ENCODE measurements at regions not wholly inside any gene's neighbourhood (a gene's known extent, or its start where the extent isn't known, plus 50 kb on each side); places are given as distances from the start of the nearest gene placed in this dataset.

GRCh38 chr21:15141261-15141970 lies 76.6 kb upstream of the NRIP1 start:
- H3K4me1 Mint-ChIP-seq, result no peaks in the 10 kb centered on the region
- no peaks in the 10 kb centered on the region for H3K36me3 Mint-ChIP-seq (ENCODE audit: low read depth)
- no peaks in the 10 kb centered on the region for H3K27me3 Mint-ChIP-seq (ENCODE audit: insufficient read depth, low read depth, poor library complexity)
- no peaks in the 10 kb centered on the region for H3K79me2 ChIP-seq (replicated peaks; ENCODE audit: insufficient read depth)
- no peaks in the 10 kb centered on the region for H4K20me1 ChIP-seq (replicated peaks; ENCODE audit: insufficient read depth)
- H3F3A ChIP-seq (replicated peaks; ENCODE audit: low read depth), result no peaks in the 10 kb centered on the region
- no peak overlapping the region for H3K4me3 Mint-ChIP-seq
- no peaks in the 10 kb centered on the region for H3K4me1 ChIP-seq (ENCODE audit: insufficient read depth)
- H3K9me3 Mint-ChIP-seq, result no peaks in the 10 kb centered on the region
- no peaks in the 10 kb centered on the region for H3K9me2 ChIP-seq (ENCODE audit: insufficient read depth)
- H3K27me3 ChIP-seq (ENCODE audit: insufficient read depth), result no peaks in the 10 kb centered on the region
- DNase-seq (ENCODE audit: low spot score) (no peak), ATAC-seq (no peak)
- no peaks in the 10 kb centered on the region for H3K36me3 ChIP-seq (ENCODE audit: insufficient read depth)
- H2AFZ ChIP-seq, result no peak overlapping the region
- no peak overlapping the region for H3K4me2 ChIP-seq
- no peak overlapping the region for H3K27ac Mint-ChIP-seq
- TF ChIP-seq ZNF462 (CRISPR knock-in tag; IDR thresholded peaks at IDR 0.05), result no peak
- H3K27ac ChIP-seq (ENCODE audit: low read depth), result no peak overlapping the region
- no peak overlapping the region for H3K4me3 ChIP-seq

- Histone ChIP-seq H3K27ac (ENCODE audit: low read depth) (no peak overlapping the region), H4K20me1 (replicated peaks; ENCODE audit: insufficient read depth) (no peaks in the 10 kb centered on the region), H3K79me2 (replicated peaks; ENCODE audit: insufficient read depth) (no peaks in the 10 kb centered on the region), H2AFZ (no peak overlapping the region; the same call in 1 of the 2 replicates), H3F3A (replicated peaks; ENCODE audit: low read depth) (no peaks in the 10 kb centered on the region), H3K4me3 (no peak overlapping the region), H3K27me3 (ENCODE audit: insufficient read depth) (no peaks in the 10 kb centered on the region), H3K36me3 (ENCODE audit: insufficient read depth) (no peaks in the 10 kb centered on the region), H3K4me1 (ENCODE audit: insufficient read depth) (no peaks in the 10 kb centered on the region), H3K9me2 (ENCODE audit: insufficient read depth) (peaks cover 2% of the 10 kb centered on the region), H3K4me2 (no peak overlapping the region)
- Mint-ChIP-seq H3K4me3 (no peak overlapping the region), H3K36me3 (ENCODE audit: low read depth) (no peaks in the 10 kb centered on the region), H3K4me1 (no peaks in the 10 kb centered on the region), H3K27me3 (ENCODE audit: insufficient read depth, low read depth, poor library complexity) (no peaks in the 10 kb centered on the region), H3K27ac (no peak overlapping the region), H3K9me3 (no peaks in the 10 kb centered on the region)
- DNase-seq (ENCODE audit: low spot score), result no peak
- ATAC-seq, result no peak
- TF ChIP-seq JUNB (IDR thresholded peaks at IDR 0.05; ENCODE audit: unreplicated experiment) (no peak), ETS1 (IDR thresholded peaks at IDR 0.05) (no peak), CTCF (conservative IDR thresholded peaks at IDR 0.05; ENCODE audit: low read depth in 2 of 2) (no peak), STAT1 (IDR thresholded peaks at IDR 0.05; ENCODE audit: unreplicated experiment) (no peak), REST (IDR thresholded peaks at IDR 0.05; ENCODE audit: unreplicated experiment) (no peak), EZH2phosphoT487 (IDR thresholded peaks at IDR 0.05; ENCODE audit: unreplicated experiment) (no peak), EZH2 (IDR thresholded peaks at IDR 0.05; ENCODE audit: low read depth, unreplicated experiment) (no peak), ZNF331 (CRISPR knock-in tag; IDR thresholded peaks at IDR 0.05; ENCODE audit: low read depth) (no peak)
These were observed 79.2 kb upstream of the NRIP1 start for GRCh38 chr21:15144026-15144425.

Measured in GM23338 (cell line).